Caco-2 (cell line): ENCODE measurements at regions not wholly inside any gene's neighbourhood (a gene's known extent, or its start where the extent isn't known, plus 50 kb on each side); places are given as distances from the start of the nearest gene placed in this dataset.

Source experiments
- BruUV-seq: library from RNA; stranded (reverse); fragments of 400-500 nt; replicated peaks from 2 replicates; lab custom pipeline; 2021; lab: Mats Ljungman, UMichigan
- CTCF ChIA-PET: fragments of 300-600 bp; sonication (Branson Sonifier 250); formaldehyde crosslinking; loops from one replicate; lab custom pipeline; 2022; ENCODE audit warnings: antibody characterized with exemption; lab: Charles Lee
- POLR2A ChIA-PET: fragments of 300-600 bp; sonication (Branson Sonifier 250); formaldehyde crosslinking; loops from one replicate; lab custom pipeline; 2022; ENCODE audit warnings: antibody characterized with exemption; lab: Charles Lee
- DNase-seq, 2 experiments: peaks; one replicate each; pipeline versions ENCODE4 v3.0.0 to v3.0.0-alpha.2; 2020 to 2022
- H3K27me3 ChIP-seq: replicated peaks from 2 replicates; pipeline ENCODE4 v1.6.0; 2011; ENCODE audit warnings: low read length; ENCODE audit not compliant: control insufficient read depth, insufficient read depth
- H3K36me3 ChIP-seq: 2 replicates; pipeline ENCODE4 v1.5.1; 2011; ENCODE audit warnings: low read length; ENCODE audit not compliant: control insufficient read depth, insufficient read depth
- H3K4me1 ChIP-seq: fragments of 250-450 bp; sonication (Bioruptor Pico); 2 replicates; pipeline ENCODE4 v1.5.1; 2020; ENCODE audit warnings: mild to moderate bottlenecking
- H3K4me3 ChIP-seq: 2 replicates; pipeline ENCODE4 v1.5.1; 2011; ENCODE audit warnings: low read depth, mild to moderate bottlenecking, control low read depth, low read length
- H3K9me3 ChIP-seq: fragments of 250-450 bp; sonication (Bioruptor Pico); 2 replicates; pipeline ENCODE4 v1.5.1; 2020; ENCODE audit warnings: mild to moderate bottlenecking, moderate library complexity
- H3K27ac Mint-ChIP-seq: one replicate; pipeline ENCODE4 v1.8.0; 2022; ENCODE audit warnings: mixed read lengths; ENCODE audit not compliant: unreplicated experiment
- H3K27me3 Mint-ChIP-seq: one replicate; pipeline ENCODE4 v1.8.0; 2022; ENCODE audit warnings: mixed read lengths; ENCODE audit not compliant: insufficient read depth, unreplicated experiment
- H3K36me3 Mint-ChIP-seq: one replicate; pipeline ENCODE4 v1.8.0; 2022; ENCODE audit warnings: mild to moderate bottlenecking, mixed read lengths; ENCODE audit not compliant: insufficient read depth, unreplicated experiment
- H3K4me1 Mint-ChIP-seq: one replicate; pipeline ENCODE4 v1.8.0; 2022; ENCODE audit warnings: low read depth, mixed read lengths; ENCODE audit not compliant: unreplicated experiment
- H3K4me3 Mint-ChIP-seq: one replicate; pipeline ENCODE4 v1.8.0; 2022; ENCODE audit warnings: mild to moderate bottlenecking, moderate library complexity, mixed read lengths; ENCODE audit not compliant: unreplicated experiment
- H3K9me3 Mint-ChIP-seq: one replicate; pipeline ENCODE4 v1.8.0; 2022; ENCODE audit warnings: mixed read lengths; ENCODE audit not compliant: unreplicated experiment
- intact Hi-C: fragments of 100-400 bp; cut with micrococcal nuclease; formaldehyde crosslinking; loops from one replicate; pipeline ENCODE4 v1.10.0; 2022; ENCODE audit not compliant: unreplicated experiment
- TF ChIP-seq, protein P1 (sequence below), 2 experiments: fragments of 200-600 bp in 1 of 2; IDR thresholded peaks; 1 replicate in 1 of 2; 2 replicates in 1 of 2; pipeline versions ENCODE4 v1.5.1 to v1.8.0; 2011 to 2022; ENCODE audit warnings: antibody characterized with exemption in 1 of 2, control low read depth in 1 of 2, inconsistent platforms in 1 of 2, low read depth in 1 of 2, low read length in 1 of 2, mild to moderate bottlenecking in 1 of 2, moderate library complexity in 1 of 2; ENCODE audit not compliant: insufficient read depth in 1 of 2, severe bottlenecking in 1 of 2, unreplicated experiment in 1 of 2

DNA sequence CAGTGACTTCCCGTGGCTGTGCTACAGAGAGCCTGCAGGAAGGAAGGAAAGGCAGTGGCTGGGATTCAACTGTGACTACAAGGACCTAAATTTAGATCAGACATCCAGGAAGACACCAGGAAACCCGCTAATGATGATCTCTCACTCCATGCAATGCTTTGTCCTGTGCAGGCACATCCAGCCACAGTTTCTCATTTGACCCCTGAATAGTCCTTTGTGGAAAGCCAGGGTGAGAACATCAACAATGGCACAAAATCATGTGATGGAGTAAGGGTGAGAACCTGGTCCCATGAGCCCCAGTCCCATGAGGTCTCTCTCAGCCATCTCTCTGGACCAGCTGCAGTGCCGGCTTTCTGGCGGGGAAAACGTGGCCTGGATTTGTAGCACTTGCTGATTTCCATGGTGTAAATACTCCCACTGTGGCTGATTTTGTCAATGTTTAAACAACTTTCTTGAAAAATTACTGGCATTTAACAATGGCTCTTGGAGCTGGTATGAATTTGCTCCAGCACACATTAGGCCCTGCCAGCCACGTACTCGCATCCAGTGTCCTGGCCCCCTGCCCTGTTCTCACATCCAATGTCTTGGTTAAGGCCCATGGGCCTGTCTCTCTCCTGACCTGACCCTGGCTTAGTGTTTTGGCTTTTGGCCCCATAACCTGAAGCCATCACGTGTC lies 159.0 kb upstream of the HAAO start:
- Mint-ChIP-seq H3K27ac (peak overlapping the region; percentile 83), H3K4me3 (no peak overlapping the region), H3K4me1 (peaks cover 63% of the 10 kb centered on the region), H3K36me3 (peaks cover 4% of the 10 kb centered on the region), H3K9me3 (no peaks in the 10 kb centered on the region), H3K27me3 (no peaks in the 10 kb centered on the region)
- Histone ChIP-seq H3K4me1 (peaks cover 77% of the 10 kb centered on the region), H3K4me3 (no peak overlapping the region), H3K36me3 (no peaks in the 10 kb centered on the region), H3K27me3 (no peaks in the 10 kb centered on the region), H3K9me3 (no peaks in the 10 kb centered on the region)
- BruUV-seq = no TSS peak
- no peak for DNase-seq
- intact Hi-C loops = no loop called here
- TF ChIP-seq, protein P1, sequence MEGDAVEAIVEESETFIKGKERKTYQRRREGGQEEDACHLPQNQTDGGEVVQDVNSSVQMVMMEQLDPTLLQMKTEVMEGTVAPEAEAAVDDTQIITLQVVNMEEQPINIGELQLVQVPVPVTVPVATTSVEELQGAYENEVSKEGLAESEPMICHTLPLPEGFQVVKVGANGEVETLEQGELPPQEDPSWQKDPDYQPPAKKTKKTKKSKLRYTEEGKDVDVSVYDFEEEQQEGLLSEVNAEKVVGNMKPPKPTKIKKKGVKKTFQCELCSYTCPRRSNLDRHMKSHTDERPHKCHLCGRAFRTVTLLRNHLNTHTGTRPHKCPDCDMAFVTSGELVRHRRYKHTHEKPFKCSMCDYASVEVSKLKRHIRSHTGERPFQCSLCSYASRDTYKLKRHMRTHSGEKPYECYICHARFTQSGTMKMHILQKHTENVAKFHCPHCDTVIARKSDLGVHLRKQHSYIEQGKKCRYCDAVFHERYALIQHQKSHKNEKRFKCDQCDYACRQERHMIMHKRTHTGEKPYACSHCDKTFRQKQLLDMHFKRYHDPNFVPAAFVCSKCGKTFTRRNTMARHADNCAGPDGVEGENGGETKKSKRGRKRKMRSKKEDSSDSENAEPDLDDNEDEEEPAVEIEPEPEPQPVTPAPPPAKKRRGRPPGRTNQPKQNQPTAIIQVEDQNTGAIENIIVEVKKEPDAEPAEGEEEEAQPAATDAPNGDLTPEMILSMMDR (IDR thresholded peaks at IDR 0.05; ENCODE audit: insufficient read depth in 1 of 2, low read depth in 1 of 2, low read length in 1 of 2, severe bottlenecking in 1 of 2, unreplicated experiment in 1 of 2) = no peak
- CTCF ChIA-PET = interaction anchor here (0.6 kb wide), 1 partner anchor 124 kb away, joined by 8 read pairs; no protein-coding TSS in a partner anchor
- POLR2A ChIA-PET = no interaction called here

DNA sequence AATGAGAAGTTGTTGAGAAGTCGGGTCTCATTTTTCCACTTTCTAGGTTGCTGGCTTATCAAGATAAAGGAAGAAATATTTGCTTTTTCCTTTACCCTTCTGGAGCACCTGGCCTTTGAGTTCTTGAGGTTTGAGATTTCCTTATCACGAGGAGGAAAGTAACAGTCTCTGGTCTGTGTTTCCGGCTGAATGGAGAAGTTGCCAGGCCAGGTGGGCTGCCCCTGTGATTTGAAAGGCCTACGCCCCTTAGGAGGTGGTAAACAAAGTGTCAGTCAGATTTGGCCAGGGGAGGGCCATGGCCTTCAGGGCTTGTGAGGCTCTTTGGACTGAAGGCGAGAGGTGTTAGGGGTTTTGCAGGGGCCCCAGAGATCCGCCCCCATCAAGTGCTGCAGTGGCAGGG lies 156.7 kb upstream of the HAAO start:
- H3K27me3 ChIP-seq = no peaks in the 10 kb centered on the region
- ChIA-PET POLR2A (no interaction called here), CTCF (no interaction called here)
- no peaks in the 10 kb centered on the region for H3K9me3 ChIP-seq
- DNase-seq = peak; percentile 20 to 70
- TF ChIP-seq, protein P1 (IDR thresholded peaks at IDR 0.05; ENCODE audit: insufficient read depth in 1 of 2, low read depth in 1 of 2, low read length in 1 of 2, severe bottlenecking in 1 of 2, unreplicated experiment in 1 of 2) = no peak
- H3K27ac Mint-ChIP-seq = no peak overlapping the region
- BruUV-seq = no TSS peak
- intact Hi-C loops = loop anchor here (1.0 to 10.0 kb wide), 2 partner anchors 216 to 245 kb away; no protein-coding TSS in a partner anchor
- no peaks in the 10 kb centered on the region for H3K27me3 Mint-ChIP-seq
- peaks cover 54% of the 10 kb centered on the region for H3K4me1 Mint-ChIP-seq
- H3K4me3 ChIP-seq = no peak overlapping the region
- H3K4me1 ChIP-seq = peaks cover 58% of the 10 kb centered on the region
- H3K36me3 ChIP-seq = no peaks in the 10 kb centered on the region
- peaks cover 4% of the 10 kb centered on the region for H3K36me3 Mint-ChIP-seq
- no peaks in the 10 kb centered on the region for H3K9me3 Mint-ChIP-seq
- no peak overlapping the region for H3K4me3 Mint-ChIP-seq

DNA sequence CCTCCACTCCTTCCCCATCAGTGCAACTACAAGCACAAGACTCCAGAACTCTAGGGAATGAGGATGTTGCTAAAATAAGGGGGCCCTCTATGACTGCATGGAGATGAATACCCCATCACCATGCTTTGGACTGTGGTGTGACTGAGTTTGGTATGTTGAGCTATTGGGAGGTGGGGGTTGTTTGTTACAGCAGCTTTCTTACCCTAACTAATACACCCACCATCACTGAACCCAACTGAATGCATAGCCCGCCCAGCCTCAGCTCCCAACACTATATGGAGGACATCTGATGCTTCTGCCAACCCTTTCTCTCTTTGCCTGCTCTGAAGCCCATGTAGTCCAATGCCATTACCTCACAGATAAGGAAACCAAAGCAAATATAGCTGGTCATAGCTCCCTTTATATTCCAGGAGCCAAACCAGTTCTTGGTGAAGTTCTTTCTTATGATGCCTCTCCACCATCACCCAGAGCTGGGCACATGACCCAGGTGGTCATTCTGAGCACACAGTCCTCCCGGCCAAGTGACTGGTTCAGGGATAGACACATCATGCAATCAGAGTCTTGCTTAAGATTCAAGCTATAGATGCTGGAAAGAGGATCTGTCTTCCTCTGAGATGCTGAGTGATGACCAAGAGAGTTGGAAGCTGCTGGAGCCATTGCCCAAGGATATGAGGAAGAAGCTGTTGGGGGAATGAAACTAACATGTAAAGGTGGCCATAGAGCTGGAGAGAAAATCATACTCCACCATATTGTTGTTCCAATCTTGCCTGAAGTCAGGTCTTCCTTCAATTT lies 155.6 kb upstream of the HAAO start:
- Mint-ChIP-seq H3K27me3 (no peaks in the 10 kb centered on the region), H3K9me3 (no peaks in the 10 kb centered on the region), H3K4me1 (peaks cover 54% of the 10 kb centered on the region), H3K36me3 (peaks cover 3% of the 10 kb centered on the region), H3K27ac (peak overlapping the region; percentile 55), H3K4me3 (no peak overlapping the region)
- Histone ChIP-seq H3K36me3 (no peaks in the 10 kb centered on the region), H3K4me3 (no peak overlapping the region), H3K27me3 (no peaks in the 10 kb centered on the region), H3K9me3 (no peaks in the 10 kb centered on the region), H3K4me1 (peaks cover 56% of the 10 kb centered on the region)
- POLR2A ChIA-PET = interaction anchor here (0.5 kb wide), 1 partner anchor 23 kb away, joined by 3 read pairs; no protein-coding TSS in a partner anchor
- CTCF ChIA-PET = interaction anchor here (0.5 to 2.5 kb wide), 10 partner anchors 19 to 536 kb away, joined by 3 to 12 read pairs (median 5); partner anchors contain the start of gene ZFP36L2
- intact Hi-C loops = loop anchor here (1.0 to 10.0 kb wide), 7 partner anchors 26 to 594 kb away; no protein-coding TSS in a partner anchor
- no TSS peak for BruUV-seq
- TF ChIP-seq, protein P1 (IDR thresholded peaks at IDR 0.05; ENCODE audit: insufficient read depth in 1 of 2, low read depth in 1 of 2, low read length in 1 of 2, severe bottlenecking in 1 of 2, unreplicated experiment in 1 of 2) = no peak
- DNase-seq = no peak
